ENCODE measurements at regions not wholly inside any gene's neighbourhood (a gene's known extent, or its start where the extent isn't known, plus 50 kb on each side); places are given as distances from the start of the nearest gene placed in this dataset.

GRCh38 chr3:66719796-66720356, 219.1 kb upstream of the LRIG1 start:
- ATAC-seq (ENCODE audit: low FRiP score in 2 of 2) (no peak), DNase-seq (no peak)
- no peaks in the 10 kb centered on the region for H3K4me1 ChIP-seq
- H3K36me3 ChIP-seq, result no peaks in the 10 kb centered on the region
- H3K9me3 ChIP-seq, result no peaks in the 10 kb centered on the region
- no peak overlapping the region for H3K4me3 ChIP-seq
- no peaks in the 10 kb centered on the region for H3K27me3 ChIP-seq
- no peak overlapping the region for H3K27ac ChIP-seq
- no peak for TF ChIP-seq POLR2A (IDR thresholded peaks at IDR 0.05)
- no peak for TF ChIP-seq EP300 (IDR thresholded peaks at IDR 0.05)
- TF ChIP-seq POLR2AphosphoS5 (IDR thresholded peaks at IDR 0.05), result no peak
- 76 to 85% methylated on average over 6 of the region's 6 CpGs for WGBS, 2 donors

- no peak for TF ChIP-seq CTCF (IDR thresholded peaks at IDR 0.05)
- TF ChIP-seq POLR2A (IDR thresholded peaks at IDR 0.05), result no peak
- TF ChIP-seq POLR2AphosphoS5 (IDR thresholded peaks at IDR 0.05), result no peak
- no peak for TF ChIP-seq EP300 (IDR thresholded peaks at IDR 0.05)
Measured at GRCh38 chr3:66720508-66720907, 219.7 kb upstream of the LRIG1 start.

DNA sequence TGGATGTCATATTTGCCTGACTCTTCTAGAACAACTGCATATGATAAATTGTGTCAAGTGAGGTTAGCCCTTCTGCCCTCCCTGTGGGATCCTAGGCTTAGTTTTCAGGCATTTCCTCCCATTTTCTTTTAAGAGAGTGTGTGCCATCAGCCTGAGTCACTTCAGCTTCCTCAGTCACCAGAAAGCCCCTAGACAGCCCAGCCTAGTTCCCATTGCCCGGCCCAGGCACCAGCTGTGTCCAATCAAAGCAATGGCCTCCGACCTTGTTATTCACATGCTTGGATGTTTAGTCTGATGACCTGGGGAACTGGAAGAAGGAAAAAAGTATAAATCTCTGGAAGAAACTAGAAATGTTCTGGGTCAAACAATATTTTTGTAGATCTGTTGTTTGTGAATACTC, 221.9 kb upstream of the LRIG1 start:
- 56 to 58% methylated on average over 2 of the region's 2 CpGs for WGBS, 2 donors
- peak overlapping the region in 1 of 4 donors; percentile 34 for H3K27ac ChIP-seq
- ATAC-seq (ENCODE audit: low FRiP score in 2 of 2) (peak in 1 of 2 donors; percentile 44), DNase-seq (peak in 1 of 2 donors; percentile 26)
- no peak for TF ChIP-seq EP300 (IDR thresholded peaks at IDR 0.05)
- peak in 1 of 2 donors; percentile 52 for TF ChIP-seq POLR2AphosphoS5 (IDR thresholded peaks at IDR 0.05)
- no peak for TF ChIP-seq POLR2A (IDR thresholded peaks at IDR 0.05)
- H3K9me3 ChIP-seq, result no peaks in the 10 kb centered on the region
- no peak overlapping the region for H3K4me3 ChIP-seq
- no peaks in the 10 kb centered on the region for H3K27me3 ChIP-seq
- no peaks in the 10 kb centered on the region for H3K36me3 ChIP-seq
- peaks cover 0 to 4% (median 0%) of the 10 kb centered on the region in 4 donors for H3K4me1 ChIP-seq

More at GRCh38 chr3:66720508-66720907, 219.7 kb upstream of the LRIG1 start:
- 58 to 70% methylated on average over 4 of the region's 4 CpGs for WGBS, 2 donors
- no peaks in the 10 kb centered on the region for H3K4me1 ChIP-seq
- H3K27me3 ChIP-seq, result no peaks in the 10 kb centered on the region
- no peak for ATAC-seq (ENCODE audit: low FRiP score in 2 of 2)
- DNase-seq, result no peak
- no peak overlapping the region for H3K27ac ChIP-seq
- no peaks in the 10 kb centered on the region for H3K9me3 ChIP-seq
- H3K36me3 ChIP-seq, result no peaks in the 10 kb centered on the region
- H3K4me3 ChIP-seq, result no peak overlapping the region

- Histone ChIP-seq H3K27me3 (no peaks in the 10 kb centered on the region), H3K9me3 (no peaks in the 10 kb centered on the region), H3K27ac (no peak overlapping the region), H3K4me3 (no peak overlapping the region), H3K4me1 (peaks cover 0 to 4% (median 0%) of the 10 kb centered on the region in 4 donors), H3K36me3 (no peaks in the 10 kb centered on the region)
- ATAC-seq (ENCODE audit: low FRiP score in 2 of 2) (peak in 1 of 2 donors; percentile 28), DNase-seq (no peak)
- no peak for TF ChIP-seq POLR2AphosphoS5 (IDR thresholded peaks at IDR 0.05)
- no peak for TF ChIP-seq CTCF (IDR thresholded peaks at IDR 0.05)
- no peak for TF ChIP-seq POLR2A (IDR thresholded peaks at IDR 0.05)
- no peak for TF ChIP-seq EP300 (IDR thresholded peaks at IDR 0.05)
Measured at GRCh38 chr3:66723231-66723630, 222.4 kb upstream of the LRIG1 start.

- WGBS, 2 donors, result 41 to 60% methylated on average over 2 of the region's 2 CpGs
- no peaks in the 10 kb centered on the region for H3K27me3 ChIP-seq
- no peaks in the 10 kb centered on the region for H3K9me3 ChIP-seq
- TF ChIP-seq EP300 (IDR thresholded peaks at IDR 0.05) (peak in 2 of 4 donors; percentile 29 to 85), POLR2A (IDR thresholded peaks at IDR 0.05) (no peak)
- no peak overlapping the region for H3K4me3 ChIP-seq
- DNase-seq, result peak in 1 of 2 donors; percentile 26
- H3K4me1 ChIP-seq, result peaks cover 0 to 4% (median 3%) of the 10 kb centered on the region in 4 donors
- H3K36me3 ChIP-seq, result no peaks in the 10 kb centered on the region
- H3K27ac ChIP-seq, result no peak overlapping the region
- ATAC-seq (ENCODE audit: low FRiP score in 2 of 2), result peak; percentile 53 to 85
Measured at GRCh38 chr3:66729687-66730393, 229.0 kb upstream of the LRIG1 start.

GRCh38 chr3:66738625-66739365, 238.0 kb upstream of the LRIG1 start:
- WGBS, 2 donors, result 78 to 79% methylated on average over 7 of the region's 7 CpGs
- ATAC-seq (ENCODE audit: low FRiP score in 2 of 2), result no peak
- peak in 1 of 2 donors; percentile 26 for DNase-seq

More at GRCh38 chr3:66738625-66739365, 238.0 kb upstream of the LRIG1 start:
- H3K9me3 ChIP-seq, result no peaks in the 10 kb centered on the region
- TF ChIP-seq POLR2AphosphoS5 (IDR thresholded peaks at IDR 0.05) (no peak), POLR2A (IDR thresholded peaks at IDR 0.05) (no peak), CTCF (IDR thresholded peaks at IDR 0.05) (no peak), EP300 (IDR thresholded peaks at IDR 0.05) (no peak)
- no peaks in the 10 kb centered on the region for H3K4me1 ChIP-seq
- H3K36me3 ChIP-seq, result no peaks in the 10 kb centered on the region
- H3K27ac ChIP-seq, result no peak overlapping the region
- H3K27me3 ChIP-seq, result no peaks in the 10 kb centered on the region
- H3K4me3 ChIP-seq, result no peak overlapping the region
